ENCODE measurements at regions not wholly inside any gene's neighbourhood (a gene's known extent, or its start where the extent isn't known, plus 50 kb on each side); places are given as distances from the start of the nearest gene placed in this dataset.

GRCh38 chr4:10348241-10348640, 109.0 kb downstream of the ZNF518B start:
- TF ChIP-seq, protein P1, sequence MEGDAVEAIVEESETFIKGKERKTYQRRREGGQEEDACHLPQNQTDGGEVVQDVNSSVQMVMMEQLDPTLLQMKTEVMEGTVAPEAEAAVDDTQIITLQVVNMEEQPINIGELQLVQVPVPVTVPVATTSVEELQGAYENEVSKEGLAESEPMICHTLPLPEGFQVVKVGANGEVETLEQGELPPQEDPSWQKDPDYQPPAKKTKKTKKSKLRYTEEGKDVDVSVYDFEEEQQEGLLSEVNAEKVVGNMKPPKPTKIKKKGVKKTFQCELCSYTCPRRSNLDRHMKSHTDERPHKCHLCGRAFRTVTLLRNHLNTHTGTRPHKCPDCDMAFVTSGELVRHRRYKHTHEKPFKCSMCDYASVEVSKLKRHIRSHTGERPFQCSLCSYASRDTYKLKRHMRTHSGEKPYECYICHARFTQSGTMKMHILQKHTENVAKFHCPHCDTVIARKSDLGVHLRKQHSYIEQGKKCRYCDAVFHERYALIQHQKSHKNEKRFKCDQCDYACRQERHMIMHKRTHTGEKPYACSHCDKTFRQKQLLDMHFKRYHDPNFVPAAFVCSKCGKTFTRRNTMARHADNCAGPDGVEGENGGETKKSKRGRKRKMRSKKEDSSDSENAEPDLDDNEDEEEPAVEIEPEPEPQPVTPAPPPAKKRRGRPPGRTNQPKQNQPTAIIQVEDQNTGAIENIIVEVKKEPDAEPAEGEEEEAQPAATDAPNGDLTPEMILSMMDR (IDR thresholded peaks at IDR 0.05 in 8 of 11, conservative IDR thresholded peaks at IDR 0.05 in 3 of 11) = no peak
- TF ChIP-seq POLR2A (IDR thresholded peaks at IDR 0.05) = no peak
- no peak for TF ChIP-seq POLR2AphosphoS5 (IDR thresholded peaks at IDR 0.05)

Measured in spleen (tissue), 7 donors.